ENCODE measurements at regions not wholly inside any gene's neighbourhood (a gene's known extent, or its start where the extent isn't known, plus 50 kb on each side); places are given as distances from the start of the nearest gene placed in this dataset.
"Not testable (repeated sequence)": the region's sequence is repeated elsewhere in the genome, so short reads cannot be mapped to it uniquely, and the experiment has no call there.

DNA sequence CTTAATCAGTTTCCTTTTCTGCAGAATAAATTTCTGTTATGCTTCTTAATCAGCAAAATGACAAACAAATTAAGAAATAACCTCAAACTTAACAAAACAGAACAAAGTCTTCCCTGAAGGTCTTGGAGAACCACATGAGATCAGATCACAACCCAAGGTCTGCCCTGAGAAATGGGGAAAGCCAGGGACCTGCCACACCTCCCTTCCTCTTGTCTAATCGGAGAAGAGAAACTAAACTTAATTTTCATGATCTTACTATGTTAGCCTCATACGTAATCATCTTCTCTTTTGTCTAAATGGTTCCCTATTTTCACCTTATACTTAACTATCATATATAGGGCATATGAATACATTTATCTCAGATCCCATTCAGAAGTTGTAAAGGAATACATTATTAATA, 405.4 kb upstream of the SPATA31A3 start:
- CTCF ChIA-PET; H3K4me1 ChIP-seq (ENCODE audit: control insufficient read depth in 2 of 2, insufficient read depth in 2 of 2, low read length in 2 of 2); H3K27ac Mint-ChIP-seq; H3K9me3 Mint-ChIP-seq; H3K27ac ChIP-seq (ENCODE audit: low read depth, low read length); H3K4me1 Mint-ChIP-seq; H3K36me3 ChIP-seq (ENCODE audit: control insufficient read depth in 2 of 3, insufficient read depth in 3 of 3, low read length in 3 of 3); DNase-seq; H3K27me3 Mint-ChIP-seq; H3K4me3 Mint-ChIP-seq; H3K27me3 ChIP-seq (ENCODE audit: control insufficient read depth in 2 of 2, insufficient read depth in 2 of 2, low read length in 2 of 2); ATAC-seq; intact Hi-C loops (cut with micrococcal nuclease); POLR2A ChIA-PET; H3K4me3 ChIP-seq (ENCODE audit: low read length); H3K9me3 ChIP-seq (ENCODE audit: control insufficient read depth in 2 of 3, low read length in 3 of 3); H3K36me3 Mint-ChIP-seq: not testable (repeated sequence)

DNA sequence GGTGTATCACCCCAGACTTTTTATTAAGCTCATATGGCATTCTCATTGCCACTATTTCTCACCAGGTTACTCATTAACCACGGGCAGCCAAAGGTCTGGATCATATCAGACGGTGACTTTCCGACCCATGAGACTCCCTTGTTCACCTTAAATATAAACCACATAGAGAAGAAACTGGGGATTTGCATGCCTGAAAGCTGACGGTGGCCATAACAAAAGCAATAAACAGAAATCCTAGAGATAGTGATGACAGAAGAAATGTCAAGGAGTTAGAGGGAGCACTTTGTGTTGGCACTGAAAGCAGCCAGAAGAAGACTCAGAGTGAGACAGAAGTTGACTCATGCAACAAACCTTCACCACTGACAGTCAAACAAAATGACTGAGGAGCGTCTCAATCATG, 402.4 kb upstream of the SPATA31A3 start:
- DNase-seq; ATAC-seq; H3K27ac ChIP-seq (ENCODE audit: low read depth, low read length); H3K27ac Mint-ChIP-seq; CTCF ChIA-PET; H3K4me3 Mint-ChIP-seq; H3K4me1 Mint-ChIP-seq; H3K36me3 Mint-ChIP-seq; H3K9me3 ChIP-seq (ENCODE audit: control insufficient read depth in 2 of 3, low read length in 3 of 3); intact Hi-C loops (cut with micrococcal nuclease); H3K9me3 Mint-ChIP-seq; H3K4me1 ChIP-seq (ENCODE audit: control insufficient read depth in 2 of 2, insufficient read depth in 2 of 2, low read length in 2 of 2); H3K4me3 ChIP-seq (ENCODE audit: low read length); POLR2A ChIA-PET; H3K27me3 ChIP-seq (ENCODE audit: control insufficient read depth in 2 of 2, insufficient read depth in 2 of 2, low read length in 2 of 2); H3K36me3 ChIP-seq (ENCODE audit: control insufficient read depth in 2 of 3, insufficient read depth in 3 of 3, low read length in 3 of 3); H3K27me3 Mint-ChIP-seq: not testable (repeated sequence)

GRCh38 chr9:67394038-67394437, 401.7 kb upstream of the SPATA31A3 start:
- H3K4me1 Mint-ChIP-seq; H3K4me1 ChIP-seq (ENCODE audit: control insufficient read depth in 2 of 2, insufficient read depth in 2 of 2, low read length in 2 of 2); H3K27ac Mint-ChIP-seq; POLR2A ChIA-PET; DNase-seq; H3K27ac ChIP-seq (ENCODE audit: low read depth, low read length); H3K36me3 Mint-ChIP-seq; H3K36me3 ChIP-seq (ENCODE audit: control insufficient read depth in 2 of 3, insufficient read depth in 3 of 3, low read length in 3 of 3); H3K9me3 Mint-ChIP-seq; H3K9me3 ChIP-seq (ENCODE audit: control insufficient read depth in 2 of 3, low read length in 3 of 3); H3K4me3 ChIP-seq (ENCODE audit: low read length); H3K4me3 Mint-ChIP-seq; CTCF ChIA-PET; ATAC-seq; intact Hi-C loops (cut with micrococcal nuclease); H3K27me3 ChIP-seq (ENCODE audit: control insufficient read depth in 2 of 2, insufficient read depth in 2 of 2, low read length in 2 of 2); H3K27me3 Mint-ChIP-seq: not testable (repeated sequence)

DNA sequence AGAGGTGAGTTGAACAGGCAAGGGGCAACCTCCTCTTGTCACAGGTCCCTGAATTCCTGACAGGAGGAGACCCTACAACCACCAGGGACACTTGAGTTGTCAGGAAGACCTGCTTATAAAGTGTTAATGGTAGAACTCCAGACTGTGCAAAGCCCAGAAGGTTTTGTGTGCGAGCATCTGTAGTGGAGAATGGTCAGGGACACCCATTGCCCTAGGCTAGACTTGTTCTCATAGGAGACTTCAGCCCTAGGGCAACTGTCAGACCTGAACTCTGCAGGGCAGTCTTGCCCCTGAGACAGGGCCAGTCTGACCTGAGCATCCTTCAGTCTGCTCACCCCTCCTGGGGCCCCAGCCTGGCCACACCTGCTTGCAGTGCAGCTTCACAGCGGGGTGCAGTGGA, 377.3 kb upstream of the SPATA31A3 start:
- H3K4me1 Mint-ChIP-seq; POLR2A ChIA-PET; H3K27me3 ChIP-seq (ENCODE audit: control insufficient read depth in 2 of 2, insufficient read depth in 2 of 2, low read length in 2 of 2); DNase-seq; H3K36me3 ChIP-seq (ENCODE audit: control insufficient read depth in 2 of 3, insufficient read depth in 3 of 3, low read length in 3 of 3); H3K4me3 ChIP-seq (ENCODE audit: low read length); H3K9me3 Mint-ChIP-seq; H3K9me3 ChIP-seq (ENCODE audit: control insufficient read depth in 2 of 3, low read length in 3 of 3); ATAC-seq; H3K27ac ChIP-seq (ENCODE audit: low read depth, low read length); H3K36me3 Mint-ChIP-seq; H3K27me3 Mint-ChIP-seq; intact Hi-C loops (cut with micrococcal nuclease); H3K27ac Mint-ChIP-seq; H3K4me1 ChIP-seq (ENCODE audit: control insufficient read depth in 2 of 2, insufficient read depth in 2 of 2, low read length in 2 of 2); CTCF ChIA-PET; H3K4me3 Mint-ChIP-seq: not testable (repeated sequence)

- H3K4me3 Mint-ChIP-seq; H3K36me3 ChIP-seq (ENCODE audit: control insufficient read depth in 2 of 3, insufficient read depth in 3 of 3, low read length in 3 of 3); H3K9me3 ChIP-seq (ENCODE audit: control insufficient read depth in 2 of 3, low read length in 3 of 3); ATAC-seq; H3K9me3 Mint-ChIP-seq; H3K27me3 Mint-ChIP-seq; H3K4me1 ChIP-seq (ENCODE audit: control insufficient read depth in 2 of 2, insufficient read depth in 2 of 2, low read length in 2 of 2); H3K4me3 ChIP-seq (ENCODE audit: low read length); H3K36me3 Mint-ChIP-seq; H3K27ac Mint-ChIP-seq; H3K4me1 Mint-ChIP-seq; CTCF ChIA-PET; DNase-seq; H3K27me3 ChIP-seq (ENCODE audit: control insufficient read depth in 2 of 2, insufficient read depth in 2 of 2, low read length in 2 of 2); H3K27ac ChIP-seq (ENCODE audit: low read depth, low read length); intact Hi-C loops (cut with micrococcal nuclease); POLR2A ChIA-PET: not testable (repeated sequence)
These were observed 370.0 kb upstream of the SPATA31A3 start for GRCh38 chr9:67362325-67362724.

- POLR2A ChIA-PET; H3K4me1 ChIP-seq (ENCODE audit: control insufficient read depth in 2 of 2, insufficient read depth in 2 of 2, low read length in 2 of 2); H3K27ac Mint-ChIP-seq; intact Hi-C loops (cut with micrococcal nuclease); H3K4me1 Mint-ChIP-seq; H3K4me3 ChIP-seq (ENCODE audit: low read length); H3K36me3 Mint-ChIP-seq; H3K9me3 Mint-ChIP-seq; DNase-seq; H3K9me3 ChIP-seq (ENCODE audit: control insufficient read depth in 2 of 3, low read length in 3 of 3); H3K36me3 ChIP-seq (ENCODE audit: control insufficient read depth in 2 of 3, insufficient read depth in 3 of 3, low read length in 3 of 3); CTCF ChIA-PET; H3K4me3 Mint-ChIP-seq; H3K27me3 Mint-ChIP-seq; H3K27me3 ChIP-seq (ENCODE audit: control insufficient read depth in 2 of 2, insufficient read depth in 2 of 2, low read length in 2 of 2); H3K27ac ChIP-seq (ENCODE audit: low read depth, low read length): not testable (repeated sequence)
- ATAC-seq, result peak; percentile 22
These were observed 361.6 kb upstream of the SPATA31A3 start for GRCh38 chr9:67353961-67354360.

DNA sequence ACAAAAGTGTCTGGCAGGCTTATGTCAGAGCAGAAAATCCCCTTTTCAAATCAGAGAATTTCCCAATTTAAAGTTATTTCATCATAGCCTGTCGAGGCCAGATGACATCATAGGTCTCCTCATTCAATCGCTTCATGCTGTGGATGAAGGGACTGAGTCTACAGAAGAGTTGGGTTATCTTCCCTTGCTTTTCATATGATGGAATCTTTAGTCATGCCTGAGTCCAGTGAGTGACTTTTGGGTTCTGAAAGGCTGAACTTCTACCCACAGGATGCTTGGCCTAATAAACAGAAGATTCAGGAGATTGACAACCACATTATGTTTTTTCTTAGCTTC, 357.0 kb upstream of the SPATA31A3 start:
- H3K4me3 Mint-ChIP-seq; H3K9me3 ChIP-seq (ENCODE audit: control insufficient read depth in 2 of 3, low read length in 3 of 3); H3K27ac Mint-ChIP-seq; H3K36me3 ChIP-seq (ENCODE audit: control insufficient read depth in 2 of 3, insufficient read depth in 3 of 3, low read length in 3 of 3); H3K9me3 Mint-ChIP-seq; DNase-seq; CTCF ChIA-PET; H3K27ac ChIP-seq (ENCODE audit: low read depth, low read length); intact Hi-C loops (cut with micrococcal nuclease); H3K4me3 ChIP-seq (ENCODE audit: low read length); H3K36me3 Mint-ChIP-seq; POLR2A ChIA-PET; H3K27me3 ChIP-seq (ENCODE audit: control insufficient read depth in 2 of 2, insufficient read depth in 2 of 2, low read length in 2 of 2); ATAC-seq; H3K4me1 ChIP-seq (ENCODE audit: control insufficient read depth in 2 of 2, insufficient read depth in 2 of 2, low read length in 2 of 2); H3K27me3 Mint-ChIP-seq; H3K4me1 Mint-ChIP-seq: not testable (repeated sequence)

Data from naive thymus-derived CD4-positive, alpha-beta T cell (primary cell).